SK-N-SH treated with all-trans-retinoic acid at 6 μM for 48 hours (cell line): ENCODE measurements at regions not wholly inside any gene's neighbourhood (a gene's known extent, or its start where the extent isn't known, plus 50 kb on each side); places are given as distances from the start of the nearest gene placed in this dataset.
A peak's percentile ranks its signal among the peaks of the same experiment; 100 is the strongest.

Experiments used
- ATAC-seq: fragments of 200-7000 bp; cut with Tn5 transposase; 3 replicates; pipeline ENCODE4 v1.9.1; 2020; ENCODE audit warnings: mild to moderate bottlenecking, moderate library complexity
- ARNTL ChIP-seq: fragments of 450-650 bp; formaldehyde crosslinking; IDR thresholded peaks from 2 replicates; pipeline ENCODE4 v1.5.0; 2020; ENCODE audit warnings: low read depth, mild to moderate bottlenecking, moderate library complexity, borderline replicate concordance
- BACH2 ChIP-seq: fragments of 250-450 bp; sonication (Bioruptor Pico); IDR thresholded peaks from 2 replicates; pipeline ENCODE4 v1.9.0; 2021; ENCODE audit warnings: mild to moderate bottlenecking, borderline replicate concordance
- CSDC2 ChIP-seq: fragments of 250-450 bp; sonication (Bioruptor Pico); IDR thresholded peaks from 2 replicates; pipeline ENCODE4 v1.5.0; 2020; ENCODE audit warnings: mild to moderate bottlenecking, moderate library complexity
- ESRRG ChIP-seq: fragments of 250-450 bp; sonication (Bioruptor Pico); IDR thresholded peaks from 2 replicates; pipeline ENCODE4 v1.6.1; 2021; ENCODE audit warnings: mild to moderate bottlenecking
- GLIS3 ChIP-seq: fragments of 250-450 bp; sonication (Bioruptor Pico); IDR thresholded peaks from 2 replicates; pipeline ENCODE4 v1.5.0; 2020; ENCODE audit warnings: mild to moderate bottlenecking, moderate library complexity
- ISL1 ChIP-seq: fragments of 250-450 bp; sonication (Bioruptor Pico); IDR thresholded peaks from 2 replicates; pipeline ENCODE4 v2.1.2; 2022; ENCODE audit warnings: mild to moderate bottlenecking, moderate library complexity
- OSR1 ChIP-seq: fragments of 250-450 bp; sonication (Bioruptor Pico); IDR thresholded peaks from 2 replicates; pipeline ENCODE4 v1.8.0; 2022; ENCODE audit warnings: moderate library complexity, mild to moderate bottlenecking, inconsistent platforms
- PATZ1 ChIP-seq: fragments of 250-450 bp; sonication (Bioruptor Pico); IDR thresholded peaks from 2 replicates; pipeline ENCODE4 v1.8.0; 2020; ENCODE audit warnings: mild to moderate bottlenecking, moderate library complexity, borderline replicate concordance
- POU6F1 ChIP-seq: fragments of 250-450 bp; sonication (Bioruptor Pico); IDR thresholded peaks from 2 replicates; pipeline ENCODE4 v1.8.0; 2021; ENCODE audit warnings: low read depth, mild to moderate bottlenecking, moderate library complexity, borderline replicate concordance
- TCF4 ChIP-seq: fragments of 250-450 bp; sonication (Bioruptor Pico); IDR thresholded peaks from 2 replicates; pipeline ENCODE4 v1.8.0; 2021; ENCODE audit warnings: mild to moderate bottlenecking, moderate library complexity, borderline replicate concordance
- TOX ChIP-seq: fragments of 250-450 bp; sonication (Bioruptor Pico); IDR thresholded peaks from 2 replicates; pipeline ENCODE4 v1.8.0; 2021; ENCODE audit warnings: mild to moderate bottlenecking, moderate library complexity, borderline replicate concordance
- TSHZ2 ChIP-seq: fragments of 250-450 bp; sonication (Bioruptor Pico); IDR thresholded peaks from 2 replicates; pipeline ENCODE4 v1.5.0; 2020; ENCODE audit warnings: mild to moderate bottlenecking, moderate library complexity
- ZC3H10 ChIP-seq: fragments of 250-450 bp; sonication (Bioruptor Pico); IDR thresholded peaks from 2 replicates; pipeline ENCODE4 v1.5.1; 2021; ENCODE audit warnings: mild to moderate bottlenecking, moderate library complexity
- ZNF70 ChIP-seq: fragments of 450-650 bp; formaldehyde crosslinking; IDR thresholded peaks from 2 replicates; pipeline ENCODE4 v1.5.0; 2020; ENCODE audit warnings: mild to moderate bottlenecking, moderate library complexity
- ZNF8 ChIP-seq: fragments of 450-650 bp; formaldehyde crosslinking; IDR thresholded peaks from 2 replicates; pipeline ENCODE4 v1.5.0; 2020; ENCODE audit warnings: mild to moderate bottlenecking, moderate library complexity
- TF ChIP-seq, protein P1 (sequence below): fragments of 250-450 bp; sonication (Bioruptor Pico); IDR thresholded peaks from 2 replicates; pipeline ENCODE4 v1.5.1; 2020; ENCODE audit warnings: low read depth, mild to moderate bottlenecking, moderate library complexity
- TF ChIP-seq, protein P2 (sequence below): fragments of 250-450 bp; sonication (Bioruptor Pico); IDR thresholded peaks from 2 replicates; pipeline ENCODE4 v1.5.1; 2021; ENCODE audit warnings: mild to moderate bottlenecking, moderate library complexity

- TF ChIP-seq TOX: no peak
- TF ChIP-seq PATZ1 (CRISPR knock-in tag): no peak
- no peak for TF ChIP-seq ZC3H10 (CRISPR knock-in tag)
- peak; percentile 51; the same call in 2 of the 3 replicates for ATAC-seq
Observed at GRCh38 chr7:19587291-19587690, 121.5 kb downstream of the POLR1F start.

- TF ChIP-seq TCF4 (CRISPR knock-in tag) (no peak), OSR1 (CRISPR knock-in tag) (no peak), TSHZ2 (CRISPR knock-in tag) (no peak), ZNF8 (no peak), ARNTL (CRISPR knock-in tag) (no peak), POU6F1 (no peak), ZNF70 (CRISPR knock-in tag) (no peak), ZC3H10 (CRISPR knock-in tag) (no peak), CSDC2 (CRISPR knock-in tag) (no peak), TOX (no peak), ESRRG (no peak), ISL1 (CRISPR knock-in tag) (no peak), BACH2 (no peak)
- TF ChIP-seq, protein P1, sequence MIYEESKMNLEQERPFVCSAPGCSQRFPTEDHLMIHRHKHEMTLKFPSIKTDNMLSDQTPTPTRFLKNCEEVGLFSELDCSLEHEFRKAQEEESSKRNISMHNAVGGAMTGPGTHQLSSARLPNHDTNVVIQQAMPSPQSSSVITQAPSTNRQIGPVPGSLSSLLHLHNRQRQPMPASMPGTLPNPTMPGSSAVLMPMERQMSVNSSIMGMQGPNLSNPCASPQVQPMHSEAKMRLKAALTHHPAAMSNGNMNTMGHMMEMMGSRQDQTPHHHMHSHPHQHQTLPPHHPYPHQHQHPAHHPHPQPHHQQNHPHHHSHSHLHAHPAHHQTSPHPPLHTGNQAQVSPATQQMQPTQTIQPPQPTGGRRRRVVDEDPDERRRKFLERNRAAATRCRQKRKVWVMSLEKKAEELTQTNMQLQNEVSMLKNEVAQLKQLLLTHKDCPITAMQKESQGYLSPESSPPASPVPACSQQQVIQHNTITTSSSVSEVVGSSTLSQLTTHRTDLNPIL (CRISPR knock-in tag): no peak
- no peak for ATAC-seq
Observed at GRCh38 chr7:19585761-19586160, 123.1 kb downstream of the POLR1F start.

DNA sequence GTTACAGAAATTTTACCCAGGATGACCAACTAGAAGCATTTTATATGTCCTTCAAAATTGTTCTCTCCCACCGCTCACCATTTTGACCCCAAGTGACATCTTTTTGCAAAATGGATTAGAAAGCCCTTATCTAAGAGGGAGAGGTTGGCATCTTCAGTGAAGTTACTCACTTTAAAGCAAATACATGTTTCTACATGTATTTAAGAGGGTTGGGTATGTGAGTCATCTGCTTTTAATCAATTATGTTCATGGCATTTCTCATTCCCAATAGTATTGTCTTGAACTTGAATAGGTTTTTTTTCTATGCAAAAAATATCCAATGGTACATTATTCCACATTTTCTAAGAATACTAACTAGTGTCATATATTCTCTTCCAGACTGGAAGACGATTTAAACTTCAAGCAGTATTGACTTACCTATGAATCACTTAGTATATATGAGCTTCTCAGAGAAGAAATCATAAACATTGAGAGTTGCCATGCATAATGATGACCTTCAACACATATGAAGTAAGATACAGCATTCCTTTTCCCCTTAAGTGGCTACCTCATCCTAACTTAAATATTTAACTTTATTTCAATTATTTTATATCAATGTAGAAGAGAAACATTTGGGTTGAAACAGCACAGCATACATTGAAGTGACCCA, 132.8 kb downstream of the POLR1F start:
- TF ChIP-seq ARNTL (CRISPR knock-in tag) (no peak), CSDC2 (CRISPR knock-in tag) (no peak), ESRRG (no peak), ZNF8 (no peak), TOX (no peak), OSR1 (CRISPR knock-in tag) (no peak), ISL1 (CRISPR knock-in tag) (no peak), ZC3H10 (CRISPR knock-in tag) (no peak), PATZ1 (CRISPR knock-in tag) (no peak), TCF4 (CRISPR knock-in tag) (no peak), GLIS3 (CRISPR knock-in tag) (no peak)
- TF ChIP-seq, protein P2, sequence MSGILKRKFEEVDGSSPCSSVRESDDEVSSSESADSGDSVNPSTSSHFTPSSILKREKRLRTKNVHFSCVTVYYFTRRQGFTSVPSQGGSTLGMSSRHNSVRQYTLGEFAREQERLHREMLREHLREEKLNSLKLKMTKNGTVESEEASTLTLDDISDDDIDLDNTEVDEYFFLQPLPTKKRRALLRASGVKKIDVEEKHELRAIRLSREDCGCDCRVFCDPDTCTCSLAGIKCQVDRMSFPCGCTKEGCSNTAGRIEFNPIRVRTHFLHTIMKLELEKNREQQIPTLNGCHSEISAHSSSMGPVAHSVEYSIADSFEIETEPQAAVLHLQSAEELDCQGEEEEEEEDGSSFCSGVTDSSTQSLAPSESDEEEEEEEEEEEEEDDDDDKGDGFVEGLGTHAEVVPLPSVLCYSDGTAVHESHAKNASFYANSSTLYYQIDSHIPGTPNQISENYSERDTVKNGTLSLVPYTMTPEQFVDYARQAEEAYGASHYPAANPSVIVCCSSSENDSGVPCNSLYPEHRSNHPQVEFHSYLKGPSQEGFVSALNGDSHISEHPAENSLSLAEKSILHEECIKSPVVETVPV (CRISPR knock-in tag): no peak

More for the DNA sequence above, 132.8 kb downstream of the POLR1F start:
- ATAC-seq: no peak
